ENCODE measurements at regions not wholly inside any gene's neighbourhood (a gene's known extent, or its start where the extent isn't known, plus 50 kb on each side); places are given as distances from the start of the nearest gene placed in this dataset.
"Not testable (repeated sequence)": the region's sequence is repeated elsewhere in the genome, so short reads cannot be mapped to it uniquely, and the experiment has no call there.

GRCh38 chrX:74061879-74062278, 209.4 kb upstream of the XIST start:
- FAIRE-seq: no peak
- DNase-seq (ENCODE audit: low read depth): peak; percentile 28

GRCh38 chrX:74049126-74049525, 196.6 kb upstream of the XIST start:
- FAIRE-seq (no peak), DNase-seq (ENCODE audit: low read depth) (no peak)
- no peak for TF ChIP-seq CTCF (IDR thresholded peaks at IDR 0.05; ENCODE audit: insufficient read depth, low read length, severe bottlenecking)

More at GRCh38 chrX:74061879-74062278, 209.4 kb upstream of the XIST start:
- H3K4me3 ChIP-seq (ENCODE audit: low read depth, low read length): no peak overlapping the region
- TF ChIP-seq CTCF (IDR thresholded peaks at IDR 0.05; ENCODE audit: insufficient read depth, low read length, severe bottlenecking): no peak
- H3K36me3 ChIP-seq (ENCODE audit: control insufficient read depth, insufficient read depth, low read length): no peaks in the 10 kb centered on the region
- no peaks in the 10 kb centered on the region for H3K27me3 ChIP-seq (ENCODE audit: control insufficient read depth, insufficient read depth, low read length)

GRCh38 chrX:74034066-74034465, 181.6 kb upstream of the XIST start:
- H3K36me3 ChIP-seq (ENCODE audit: control insufficient read depth, insufficient read depth, low read length); H3K27me3 ChIP-seq (ENCODE audit: control insufficient read depth, insufficient read depth, low read length); FAIRE-seq; DNase-seq (ENCODE audit: low read depth); H3K4me3 ChIP-seq (ENCODE audit: low read depth, low read length): not testable (repeated sequence)

More at GRCh38 chrX:74049126-74049525, 196.6 kb upstream of the XIST start:
- Histone ChIP-seq H3K36me3 (ENCODE audit: control insufficient read depth, insufficient read depth, low read length) (no peaks in the 10 kb centered on the region), H3K27me3 (ENCODE audit: control insufficient read depth, insufficient read depth, low read length) (no peaks in the 10 kb centered on the region), H3K4me3 (ENCODE audit: low read depth, low read length) (no peak overlapping the region)

- not testable (repeated sequence) for FAIRE-seq; H3K4me3 ChIP-seq (ENCODE audit: low read depth, low read length); DNase-seq (ENCODE audit: low read depth); H3K27me3 ChIP-seq (ENCODE audit: control insufficient read depth, insufficient read depth, low read length); H3K36me3 ChIP-seq (ENCODE audit: control insufficient read depth, insufficient read depth, low read length)
These were observed 179.0 kb upstream of the XIST start for GRCh38 chrX:74031527-74031926.

GRCh38 chrX:74030766-74031165, 178.3 kb upstream of the XIST start:
- H3K4me3 ChIP-seq (ENCODE audit: low read depth, low read length); FAIRE-seq; DNase-seq (ENCODE audit: low read depth); H3K36me3 ChIP-seq (ENCODE audit: control insufficient read depth, insufficient read depth, low read length); H3K27me3 ChIP-seq (ENCODE audit: control insufficient read depth, insufficient read depth, low read length): not testable (repeated sequence)

GRCh38 chrX:74025145-74025544, 172.6 kb upstream of the XIST start:
- H3K4me3 ChIP-seq (ENCODE audit: low read depth, low read length); H3K27me3 ChIP-seq (ENCODE audit: control insufficient read depth, insufficient read depth, low read length); DNase-seq (ENCODE audit: low read depth); FAIRE-seq; H3K36me3 ChIP-seq (ENCODE audit: control insufficient read depth, insufficient read depth, low read length): not testable (repeated sequence)

GRCh38 chrX:74023203-74023602, 170.7 kb upstream of the XIST start:
- Histone ChIP-seq H3K27me3 (ENCODE audit: control insufficient read depth, insufficient read depth, low read length) (no peaks in the 10 kb centered on the region), H3K36me3 (ENCODE audit: control insufficient read depth, insufficient read depth, low read length) (no peaks in the 10 kb centered on the region), H3K4me3 (ENCODE audit: low read depth, low read length) (no peak overlapping the region)
- FAIRE-seq: peak; percentile 66
- no peak for DNase-seq (ENCODE audit: low read depth)
- no peak for TF ChIP-seq CTCF (IDR thresholded peaks at IDR 0.05; ENCODE audit: insufficient read depth, low read length, severe bottlenecking)

GRCh38 chrX:74018253-74018652, 165.7 kb upstream of the XIST start:
- no peak for DNase-seq (ENCODE audit: low read depth)
- TF ChIP-seq CTCF (IDR thresholded peaks at IDR 0.05; ENCODE audit: insufficient read depth, low read length, severe bottlenecking): no peak
- FAIRE-seq: no peak
- no peaks in the 10 kb centered on the region for H3K36me3 ChIP-seq (ENCODE audit: control insufficient read depth, insufficient read depth, low read length)
- H3K4me3 ChIP-seq (ENCODE audit: low read depth, low read length): no peak overlapping the region
- H3K27me3 ChIP-seq (ENCODE audit: control insufficient read depth, insufficient read depth, low read length): no peaks in the 10 kb centered on the region
